LNCaP clone FGC (cell line): ENCODE measurements at regions not wholly inside any gene's neighbourhood (a gene's known extent, or its start where the extent isn't known, plus 50 kb on each side); places are given as distances from the start of the nearest gene placed in this dataset.

Source experiments
- DNase-seq: peaks from one replicate; pipeline ENCODE4 v3.0.0-alpha.2; 2011; ENCODE audit warnings: low read depth
- H3K4me3 ChIP-seq: 2 replicates; pipeline ENCODE4 v1.5.1; 2011; ENCODE audit warnings: mild to moderate bottlenecking, low read depth, low read length, control low read depth
- TF ChIP-seq, protein P1 (sequence below): IDR thresholded peaks from 2 replicates; pipeline ENCODE4 v1.5.1; 2012; ENCODE audit warnings: mild to moderate bottlenecking; ENCODE audit not compliant: control insufficient read depth, insufficient read depth; ENCODE audit errors: extremely low read depth

DNA sequence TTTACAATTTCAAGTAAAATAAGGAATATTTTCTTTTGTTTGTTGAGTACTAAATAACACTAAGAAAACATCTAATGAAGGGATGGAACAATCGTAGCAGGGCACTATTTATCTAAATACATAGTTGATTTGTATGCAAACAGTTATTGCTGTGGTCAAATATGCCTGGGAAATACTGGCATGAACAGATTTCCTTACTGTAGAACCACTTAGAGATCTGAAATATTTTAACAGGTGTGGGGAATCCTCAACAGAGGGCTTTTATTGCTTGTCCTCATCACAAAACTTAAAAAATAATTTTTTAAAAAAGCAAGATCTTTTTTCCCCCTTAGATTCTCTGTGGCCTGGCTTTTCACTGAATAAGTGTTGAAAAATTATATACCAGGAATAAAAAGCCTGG is 233.0 kb upstream of the FAM83B start:
- H3K4me3 ChIP-seq = no peak overlapping the region
- DNase-seq = no peak
- TF ChIP-seq, protein P1, sequence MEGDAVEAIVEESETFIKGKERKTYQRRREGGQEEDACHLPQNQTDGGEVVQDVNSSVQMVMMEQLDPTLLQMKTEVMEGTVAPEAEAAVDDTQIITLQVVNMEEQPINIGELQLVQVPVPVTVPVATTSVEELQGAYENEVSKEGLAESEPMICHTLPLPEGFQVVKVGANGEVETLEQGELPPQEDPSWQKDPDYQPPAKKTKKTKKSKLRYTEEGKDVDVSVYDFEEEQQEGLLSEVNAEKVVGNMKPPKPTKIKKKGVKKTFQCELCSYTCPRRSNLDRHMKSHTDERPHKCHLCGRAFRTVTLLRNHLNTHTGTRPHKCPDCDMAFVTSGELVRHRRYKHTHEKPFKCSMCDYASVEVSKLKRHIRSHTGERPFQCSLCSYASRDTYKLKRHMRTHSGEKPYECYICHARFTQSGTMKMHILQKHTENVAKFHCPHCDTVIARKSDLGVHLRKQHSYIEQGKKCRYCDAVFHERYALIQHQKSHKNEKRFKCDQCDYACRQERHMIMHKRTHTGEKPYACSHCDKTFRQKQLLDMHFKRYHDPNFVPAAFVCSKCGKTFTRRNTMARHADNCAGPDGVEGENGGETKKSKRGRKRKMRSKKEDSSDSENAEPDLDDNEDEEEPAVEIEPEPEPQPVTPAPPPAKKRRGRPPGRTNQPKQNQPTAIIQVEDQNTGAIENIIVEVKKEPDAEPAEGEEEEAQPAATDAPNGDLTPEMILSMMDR = no peak

DNA sequence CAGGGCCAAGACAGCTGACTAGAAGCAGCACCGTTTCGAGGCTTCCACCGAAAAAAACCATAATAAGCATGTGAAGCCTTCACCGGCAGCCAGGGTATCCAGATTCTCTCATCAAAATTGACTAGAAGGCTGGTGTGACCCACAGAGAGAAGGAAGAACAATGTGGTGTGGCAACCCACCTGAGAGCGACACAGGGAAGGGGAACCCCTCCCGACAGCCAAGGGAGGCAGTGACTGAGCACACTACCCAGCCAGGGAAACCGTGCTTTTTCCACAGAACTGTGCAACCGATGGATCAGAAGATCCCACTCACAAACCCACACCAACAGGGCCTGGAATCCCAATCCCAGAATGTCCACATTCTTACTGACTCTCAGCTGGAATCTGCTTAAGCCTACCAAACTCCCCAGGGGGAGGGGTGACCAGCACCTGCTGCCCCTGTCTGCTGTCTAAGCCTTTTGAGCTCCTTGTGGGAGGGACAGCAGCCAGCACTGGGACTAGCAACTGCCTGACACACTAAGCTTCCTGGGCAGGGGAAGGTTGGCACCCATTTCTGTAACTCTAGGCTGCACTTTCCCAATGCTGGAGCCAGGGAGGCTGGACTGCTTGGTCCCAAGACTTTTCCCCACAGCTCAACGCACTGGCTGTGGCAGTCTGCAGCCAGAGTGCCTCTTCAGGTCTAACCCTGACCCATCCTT is 231.9 kb upstream of the FAM83B start:
- TF ChIP-seq, protein P1 = no peak
- H3K4me3 ChIP-seq = no peak overlapping the region
- DNase-seq = no peak

DNA sequence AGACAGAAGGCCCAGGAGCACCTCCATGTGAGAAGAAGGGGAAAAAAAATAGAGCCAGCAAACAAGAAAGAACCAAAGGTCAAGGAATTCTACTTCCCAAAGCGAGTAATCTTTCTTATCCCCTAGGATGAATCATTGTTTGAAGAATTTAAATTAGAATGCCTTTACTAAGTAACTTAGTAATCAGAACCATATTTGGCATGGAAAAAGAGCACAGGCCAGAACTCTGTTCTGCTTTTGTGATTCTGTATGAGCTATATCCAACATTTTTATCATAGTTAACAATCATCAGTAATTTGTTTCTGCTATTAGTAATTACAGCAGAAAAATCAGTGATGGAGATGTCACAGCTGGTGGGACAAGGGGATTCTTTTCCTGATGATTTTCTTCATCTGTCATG is 228.8 kb upstream of the FAM83B start:
- no peak for DNase-seq
- no peak overlapping the region for H3K4me3 ChIP-seq
- TF ChIP-seq, protein P1 = no peak

DNA sequence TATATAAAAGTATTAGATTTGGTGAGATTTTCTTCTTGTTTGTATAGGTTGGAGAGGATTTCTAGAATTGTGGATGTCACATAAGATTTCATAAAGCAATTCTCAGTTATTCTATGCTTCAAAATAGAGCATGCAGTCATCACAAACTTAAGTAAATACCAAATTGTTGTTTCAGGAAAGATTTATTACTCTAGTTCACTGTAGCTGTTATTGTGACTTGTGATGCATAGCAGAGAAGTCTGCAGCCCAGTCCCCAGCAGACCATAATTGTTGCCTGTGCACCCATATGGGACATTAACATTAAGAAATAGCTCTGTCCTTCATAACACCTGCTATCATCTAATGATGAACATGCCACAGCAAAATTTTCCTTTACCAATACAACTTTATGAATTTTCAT is 228.0 kb upstream of the FAM83B start:
- DNase-seq = no peak
- TF ChIP-seq, protein P1 = no peak
- no peak overlapping the region for H3K4me3 ChIP-seq

DNA sequence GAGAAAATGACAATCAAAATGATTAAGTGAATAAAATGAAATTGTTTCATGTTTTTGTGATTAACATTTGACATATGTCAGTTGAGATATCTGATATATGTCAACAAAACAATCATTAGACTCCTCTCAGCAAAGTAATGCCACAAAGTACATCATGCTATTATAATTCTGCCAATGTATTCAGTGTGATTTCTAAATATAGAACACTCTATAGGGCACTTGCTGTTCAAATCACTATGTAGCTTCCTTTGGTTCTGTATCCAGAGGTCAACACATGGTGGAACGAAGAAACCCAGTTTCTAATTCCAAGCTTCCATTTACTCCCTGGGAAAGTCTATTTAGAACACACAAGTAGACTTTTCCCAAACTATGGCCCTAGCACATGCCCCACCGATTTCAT is 227.5 kb upstream of the FAM83B start:
- DNase-seq = no peak
- H3K4me3 ChIP-seq = no peak overlapping the region
- TF ChIP-seq, protein P1 = no peak

DNA sequence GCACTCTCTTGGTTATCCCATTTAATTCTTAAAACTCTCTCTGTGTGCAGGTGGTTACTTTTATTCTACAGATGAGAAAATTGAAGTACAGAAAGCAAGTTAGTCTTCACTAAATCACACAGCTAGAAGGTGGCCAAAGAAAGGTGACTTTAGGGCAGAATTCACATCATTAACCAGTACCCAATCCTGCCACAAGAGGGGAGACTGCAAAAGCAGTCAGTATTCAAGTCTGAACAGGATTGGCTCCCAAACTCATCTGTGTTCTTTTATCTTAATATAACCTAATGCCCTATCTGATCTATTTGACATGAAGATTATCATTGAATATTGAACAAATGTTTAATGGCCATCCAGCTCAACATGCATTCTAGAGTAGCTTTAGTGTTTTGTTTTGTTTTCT is 225.3 kb upstream of the FAM83B start:
- no peak for DNase-seq

More for the DNA sequence above, 225.3 kb upstream of the FAM83B start:
- TF ChIP-seq, protein P1 = peak; percentile 36
- H3K4me3 ChIP-seq = no peak overlapping the region
